PC-3 (cell line): ENCODE measurements at regions not wholly inside any gene's neighbourhood (a gene's known extent, or its start where the extent isn't known, plus 50 kb on each side); places are given as distances from the start of the nearest gene placed in this dataset.

Source experiments
- CTCF ChIP-seq: fragments of 300-600 bp; sonication (generic); conservative IDR thresholded peaks from 2 replicates; pipeline ENCODE4 v1.5.1; 2017; ENCODE audit warnings: antibody characterized with exemption, low read depth, mild to moderate bottlenecking, low read length
- EZH2 ChIP-seq: fragments of 300-600 bp; sonication (generic); IDR thresholded peaks from one replicate; pipeline ENCODE4 v1.6.1; 2017; ENCODE audit warnings: antibody characterized with exemption, mild to moderate bottlenecking, low read length; ENCODE audit not compliant: unreplicated experiment
- EZH2phosphoT487 ChIP-seq: fragments of 300-600 bp; sonication (generic); IDR thresholded peaks from 2 replicates; pipeline ENCODE4 v1.6.1; 2018; ENCODE audit warnings: mild to moderate bottlenecking, antibody characterized with exemption, low read length, borderline replicate concordance

- no peak for TF ChIP-seq CTCF
- TF ChIP-seq EZH2phosphoT487: no peak
- TF ChIP-seq EZH2: no peak
Measured at GRCh38 chr2:8617048-8617447, 64.8 kb upstream of the ID2 start.
